OCI-LY3 (cell line): ENCODE measurements at regions not wholly inside any gene's neighbourhood (a gene's known extent, or its start where the extent isn't known, plus 50 kb on each side); places are given as distances from the start of the nearest gene placed in this dataset.

Experiments
- H2AFZ ChIP-seq: fragments of 200-600, 300-600 bp; shearing (Covaris generic); 2 replicates; pipeline ENCODE4 v1.6.0; 2014; ENCODE audit warnings: antibody characterized with exemption, low read depth, low read length
- H3K27ac ChIP-seq: fragments of 200-600, 300-600 bp; sonication (generic); 2 replicates; pipeline ENCODE4 v1.5.1; 2014; ENCODE audit warnings: mild to moderate bottlenecking, low read length, moderate library complexity, mixed read lengths
- H3K27me3 ChIP-seq: fragments of 200-600, 300-600 bp; sonication (generic); 2 replicates; pipeline ENCODE4 v1.6.1; 2014; ENCODE audit warnings: low read depth, low read length, mixed read lengths
- H3K36me3 ChIP-seq: fragments of 200-600, 300-600 bp; sonication (generic); replicated peaks from 2 replicates; pipeline ENCODE3; 2014; ENCODE audit warnings: low read depth, low read length, mixed read lengths
- H3K4me1 ChIP-seq: fragments of 300-600, 200-600 bp; sonication (generic); 2 replicates; pipeline ENCODE4 v1.6.1; 2014; ENCODE audit warnings: low read length, mixed read lengths
- H3K4me2 ChIP-seq: fragments of 200-600, 300-600 bp; sonication (generic); 2 replicates; pipeline ENCODE4 v1.6.1; 2014; ENCODE audit warnings: low read length, mixed read lengths
- H3K4me3 ChIP-seq: fragments of 300-600, 200-600 bp; sonication (generic); 2 replicates; pipeline ENCODE4 v1.5.1; 2014; ENCODE audit warnings: antibody characterized with exemption, mild to moderate bottlenecking, low read length, moderate library complexity
- H3K79me2 ChIP-seq: fragments of 300-600, 200-600 bp; shearing (Covaris generic); 2 replicates; pipeline ENCODE4 v1.6.1; 2014; ENCODE audit warnings: mild to moderate bottlenecking, low read length, mixed read lengths
- H3K9ac ChIP-seq: fragments of 300-600, 200-600 bp; shearing (Covaris generic); 2 replicates; pipeline ENCODE4 v1.6.0; 2014; ENCODE audit warnings: mild to moderate bottlenecking, low read length, moderate library complexity
- H3K9me3 ChIP-seq: fragments of 200-600, 300-600 bp; shearing (Covaris generic); 2 replicates; pipeline ENCODE4 v1.6.1; 2014; ENCODE audit warnings: low read length, mixed read lengths; ENCODE audit not compliant: insufficient read depth
- H4K20me1 ChIP-seq: fragments of 200-600, 300-600 bp; sonication (generic); 2 replicates; pipeline ENCODE4 v1.6.1; 2016; ENCODE audit warnings: low read length, mixed read lengths; ENCODE audit not compliant: insufficient read depth
- EZH2phosphoT487 ChIP-seq: fragments of 200-600 bp; shearing (Covaris generic); IDR thresholded peaks from 2 replicates; pipeline ENCODE4 v1.6.1; 2018; ENCODE audit warnings: antibody characterized with exemption, mixed run types, low read depth
- TF ChIP-seq, protein P1 (sequence below): fragments of 200-600, 300-600 bp; sonication (generic); IDR thresholded peaks from 2 replicates; pipeline ENCODE4 v1.5.1; 2014; ENCODE audit warnings: antibody characterized with exemption, low read length, low read depth

GRCh38 chr22:49327411-49328117 lies 500.1 kb downstream of the BRD1 start:
- no peaks in the 10 kb centered on the region for H3K9me3 ChIP-seq
- H3K27ac ChIP-seq: no peak overlapping the region
- H3K79me2 ChIP-seq: no peaks in the 10 kb centered on the region
- H2AFZ ChIP-seq: no peak overlapping the region
- no peak for TF ChIP-seq EZH2phosphoT487
- TF ChIP-seq, protein P1, sequence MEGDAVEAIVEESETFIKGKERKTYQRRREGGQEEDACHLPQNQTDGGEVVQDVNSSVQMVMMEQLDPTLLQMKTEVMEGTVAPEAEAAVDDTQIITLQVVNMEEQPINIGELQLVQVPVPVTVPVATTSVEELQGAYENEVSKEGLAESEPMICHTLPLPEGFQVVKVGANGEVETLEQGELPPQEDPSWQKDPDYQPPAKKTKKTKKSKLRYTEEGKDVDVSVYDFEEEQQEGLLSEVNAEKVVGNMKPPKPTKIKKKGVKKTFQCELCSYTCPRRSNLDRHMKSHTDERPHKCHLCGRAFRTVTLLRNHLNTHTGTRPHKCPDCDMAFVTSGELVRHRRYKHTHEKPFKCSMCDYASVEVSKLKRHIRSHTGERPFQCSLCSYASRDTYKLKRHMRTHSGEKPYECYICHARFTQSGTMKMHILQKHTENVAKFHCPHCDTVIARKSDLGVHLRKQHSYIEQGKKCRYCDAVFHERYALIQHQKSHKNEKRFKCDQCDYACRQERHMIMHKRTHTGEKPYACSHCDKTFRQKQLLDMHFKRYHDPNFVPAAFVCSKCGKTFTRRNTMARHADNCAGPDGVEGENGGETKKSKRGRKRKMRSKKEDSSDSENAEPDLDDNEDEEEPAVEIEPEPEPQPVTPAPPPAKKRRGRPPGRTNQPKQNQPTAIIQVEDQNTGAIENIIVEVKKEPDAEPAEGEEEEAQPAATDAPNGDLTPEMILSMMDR: no peak
- H3K4me3 ChIP-seq: no peak overlapping the region
- no peaks in the 10 kb centered on the region for H3K4me1 ChIP-seq
- H4K20me1 ChIP-seq: no peaks in the 10 kb centered on the region
- no peaks in the 10 kb centered on the region for H3K27me3 ChIP-seq
- no peaks in the 10 kb centered on the region for H3K36me3 ChIP-seq
- no peak overlapping the region for H3K4me2 ChIP-seq
- H3K9ac ChIP-seq: no peak overlapping the region

DNA sequence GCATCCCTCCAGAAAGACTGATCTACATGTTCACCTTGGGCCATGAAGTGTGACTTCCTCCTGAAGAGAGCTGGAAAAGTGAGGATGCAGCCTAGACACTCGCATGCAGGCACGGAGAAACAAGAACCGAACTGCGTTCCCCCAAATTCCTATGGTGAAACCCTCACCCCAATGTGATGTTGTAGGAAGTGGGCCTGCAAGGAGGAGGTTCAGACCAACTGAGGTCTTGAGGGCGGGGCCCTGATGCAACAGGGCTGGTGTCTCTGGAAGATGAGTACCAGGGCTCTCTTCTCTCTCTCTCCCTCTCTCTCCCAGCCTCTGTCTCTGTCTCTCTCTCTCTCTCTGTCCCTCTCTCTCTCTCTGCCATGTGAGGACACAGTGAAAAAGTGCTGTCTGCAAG lies 501.1 kb downstream of the BRD1 start:
- Histone ChIP-seq H3K27ac (no peak overlapping the region), H3K27me3 (no peaks in the 10 kb centered on the region), H4K20me1 (no peaks in the 10 kb centered on the region), H3K36me3 (no peaks in the 10 kb centered on the region), H3K4me2 (no peak overlapping the region), H3K9ac (no peak overlapping the region), H2AFZ (no peak overlapping the region), H3K4me3 (no peak overlapping the region), H3K4me1 (no peaks in the 10 kb centered on the region), H3K79me2 (no peaks in the 10 kb centered on the region), H3K9me3 (no peaks in the 10 kb centered on the region)
- TF ChIP-seq, protein P1: no peak

DNA sequence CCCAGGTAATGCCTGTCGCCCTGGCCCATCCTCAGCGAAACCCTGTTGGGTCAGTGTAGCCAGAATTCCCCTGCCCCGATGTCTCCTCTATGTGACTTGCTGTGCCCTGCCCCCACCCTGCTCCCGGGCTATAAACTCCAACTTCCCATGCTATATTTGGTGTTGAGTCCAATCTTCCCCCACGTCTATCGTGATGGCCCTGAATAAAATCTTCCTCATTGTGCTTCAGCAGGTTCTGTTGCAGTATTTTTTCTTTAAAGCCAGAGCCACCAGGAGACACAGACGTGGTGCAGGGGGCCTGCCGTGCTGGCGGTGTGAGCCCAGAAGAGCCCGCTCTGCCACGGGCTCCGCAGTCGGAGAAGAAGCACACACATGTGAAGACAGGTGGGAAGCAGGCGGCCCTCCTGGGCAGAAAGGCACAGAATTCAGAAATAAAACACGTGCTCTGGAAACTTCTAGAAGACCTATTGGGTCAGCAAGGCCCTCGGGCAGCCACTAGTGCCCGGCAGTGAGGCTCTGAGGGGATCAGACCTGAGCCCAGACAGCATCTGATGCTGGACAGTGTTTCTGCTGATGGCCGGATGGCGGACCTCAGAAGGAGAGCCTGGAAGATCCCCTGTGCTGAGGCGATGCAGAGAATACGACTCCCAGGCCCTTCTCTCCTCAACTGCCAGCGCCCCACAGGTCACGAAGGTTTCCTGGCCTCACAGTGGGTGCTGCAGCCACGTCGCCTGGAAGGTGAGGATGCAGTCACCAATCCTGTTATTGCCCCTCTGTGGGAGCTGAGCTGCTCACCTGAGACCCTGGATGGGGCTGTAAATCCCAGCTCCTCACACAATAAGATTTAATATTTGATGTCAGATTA lies 501.9 kb downstream of the BRD1 start:
- Histone ChIP-seq H3K36me3 (no peaks in the 10 kb centered on the region), H4K20me1 (no peaks in the 10 kb centered on the region), H3K27me3 (no peaks in the 10 kb centered on the region), H3K79me2 (no peaks in the 10 kb centered on the region), H3K9ac (no peak overlapping the region), H3K27ac (no peak overlapping the region), H3K4me2 (no peak overlapping the region), H3K4me1 (no peaks in the 10 kb centered on the region), H3K4me3 (no peak overlapping the region), H2AFZ (no peak overlapping the region), H3K9me3 (no peaks in the 10 kb centered on the region)
- TF ChIP-seq, protein P1: no peak
- TF ChIP-seq EZH2phosphoT487: no peak
